ENCODE measurements at regions not wholly inside any gene's neighbourhood (a gene's known extent, or its start where the extent isn't known, plus 50 kb on each side); places are given as distances from the start of the nearest gene placed in this dataset.

- TF ChIP-seq TAF1 (IDR thresholded peaks at IDR 0.05; ENCODE audit: borderline replicate concordance, insufficient read depth, low read length) (no peak), REST (IDR thresholded peaks at IDR 0.05; ENCODE audit: insufficient read depth in 1 of 2, low read depth in 2 of 2, low read length in 2 of 2) (no peak)
These were observed 60.4 kb upstream of the HAAO start for GRCh38 chr2:42852798-42853197.

Measured in PFSK-1 (cell line).